ENCODE measurements at regions not wholly inside any gene's neighbourhood (a gene's known extent, or its start where the extent isn't known, plus 50 kb on each side); places are given as distances from the start of the nearest gene placed in this dataset.

- TF ChIP-seq CTCF (conservative IDR thresholded peaks at IDR 0.05) (no peak), EZH2 (IDR thresholded peaks at IDR 0.05; ENCODE audit: low read depth) (no peak)
These were observed 288.0 kb downstream of the DOK5 start for GRCh38 chr20:54763366-54763765.

Measured in PC-9 (cell line).